KBM-7 (cell line): ENCODE measurements at regions not wholly inside any gene's neighbourhood (a gene's known extent, or its start where the extent isn't known, plus 50 kb on each side); places are given as distances from the start of the nearest gene placed in this dataset.

Experiments used
- DNase-seq: peaks from one replicate; pipeline ENCODE4 v3.0.0-alpha.2; 2015
- in situ Hi-C: fragments of 300-500 bp; cut with MboI; formaldehyde crosslinking; loops from 2 replicates; pipeline ENCODE4 v1.14.3; 2020; ENCODE audit warnings: low sequenced_read_pairs, low pct_unique_long_range_greater_than_20kb, mixed read lengths

- in situ Hi-C loops: no loop called here
- no peak for DNase-seq
Measured at GRCh38 chr3:126267976-126268615, 87.7 kb upstream of the ALDH1L1 start.

- DNase-seq: no peak
- in situ Hi-C loops: no loop called here
Measured at GRCh38 chr3:126267169-126267975, 87.0 kb upstream of the ALDH1L1 start.

- in situ Hi-C loops: no loop called here
- DNase-seq: no peak
Measured at GRCh38 chr3:126266850-126267168, 86.4 kb upstream of the ALDH1L1 start.

GRCh38 chr3:126266291-126266840 lies 86.0 kb upstream of the ALDH1L1 start:
- DNase-seq: no peak
- in situ Hi-C loops: no loop called here

GRCh38 chr3:126264952-126265351 lies 84.6 kb upstream of the ALDH1L1 start:
- no peak for DNase-seq
- in situ Hi-C loops: no loop called here

GRCh38 chr3:126264381-126264780 lies 84.0 kb upstream of the ALDH1L1 start:
- in situ Hi-C loops: no loop called here
- DNase-seq: no peak

- in situ Hi-C loops: no loop called here
- DNase-seq: no peak
Measured at GRCh38 chr3:126263971-126264370, 83.6 kb upstream of the ALDH1L1 start.

- no peak for DNase-seq
- in situ Hi-C loops: no loop called here
Measured at GRCh38 chr3:126263539-126263938, 83.2 kb upstream of the ALDH1L1 start.

GRCh38 chr3:126262227-126262626 lies 81.8 kb upstream of the ALDH1L1 start:
- DNase-seq: no peak
- in situ Hi-C loops: no loop called here

- peak; percentile 64 for DNase-seq
- in situ Hi-C loops: no loop called here
Measured at GRCh38 chr3:126261037-126261436, 80.7 kb upstream of the ALDH1L1 start.

GRCh38 chr3:126259411-126260391 lies 79.3 kb upstream of the ALDH1L1 start:
- peak; percentile 24 for DNase-seq
- in situ Hi-C loops: no loop called here

- in situ Hi-C loops: no loop called here
- no peak for DNase-seq
Measured at GRCh38 chr3:126258670-126259069, 78.3 kb upstream of the ALDH1L1 start.

- DNase-seq: no peak
- in situ Hi-C loops: no loop called here
Measured at GRCh38 chr3:126257984-126258383, 77.6 kb upstream of the ALDH1L1 start.

GRCh38 chr3:126257174-126257573 lies 76.8 kb upstream of the ALDH1L1 start:
- in situ Hi-C loops: no loop called here
- no peak for DNase-seq

- no peak for DNase-seq
- in situ Hi-C loops: no loop called here
Measured at GRCh38 chr3:126256251-126256650, 75.9 kb upstream of the ALDH1L1 start.

GRCh38 chr3:126253072-126253471 lies 72.7 kb upstream of the ALDH1L1 start:
- in situ Hi-C loops: no loop called here
- DNase-seq: no peak

GRCh38 chr3:126252373-126252772 lies 72.0 kb upstream of the ALDH1L1 start:
- DNase-seq: no peak
- in situ Hi-C loops: no loop called here

GRCh38 chr3:126245811-126246727 lies 65.7 kb upstream of the ALDH1L1 start:
- DNase-seq: peak; percentile 39
- in situ Hi-C loops: no loop called here
